Liver (tissue), 7 donors: ENCODE measurements at regions not wholly inside any gene's neighbourhood (a gene's known extent, or its start where the extent isn't known, plus 50 kb on each side); places are given as distances from the start of the nearest gene placed in this dataset.
"Not testable (repeated sequence)": the region's sequence is repeated elsewhere in the genome, so short reads cannot be mapped to it uniquely, and the experiment has no call there.

ENCODE experiments used
- DNase-seq: peaks from one replicate; pipeline ENCODE4 v3.0.0-alpha.2; 2017; ENCODE audit warnings: low spot score
- H3K27ac ChIP-seq, 2 donors: one replicate each; pipeline ENCODE4 v1.7.0; 2013; ENCODE audit warnings: inconsistent platforms in 2 of 2, low read length in 2 of 2, control low read depth in 1 of 2, low read depth in 1 of 2, mild to moderate bottlenecking in 1 of 2
- H3K27me3 ChIP-seq, 4 donors: one replicate each; pipeline versions ENCODE4 v1.6.1 to v1.7.0; 2013; ENCODE audit warnings: low read length in 3 of 4, inconsistent platforms in 1 of 4, mild to moderate bottlenecking in 1 of 4, moderate library complexity in 1 of 4; ENCODE audit not compliant: control insufficient read depth in 4 of 4, insufficient read depth in 4 of 4
- H3K36me3 ChIP-seq, 4 donors: one replicate each; pipeline versions ENCODE4 v1.6.1 to v1.7.0; 2013; ENCODE audit warnings: low read length in 3 of 4, mild to moderate bottlenecking in 3 of 4, low read depth in 1 of 4, moderate library complexity in 1 of 4; ENCODE audit not compliant: control insufficient read depth in 4 of 4, insufficient read depth in 3 of 4
- H3K4me1 ChIP-seq, 4 donors: one replicate each; pipeline versions ENCODE4 v1.6.1 to v1.7.0; 2013; ENCODE audit warnings: low read length in 3 of 4, mild to moderate bottlenecking in 3 of 4, moderate library complexity in 1 of 4; ENCODE audit not compliant: control insufficient read depth in 4 of 4, insufficient read depth in 4 of 4
- H3K4me3 ChIP-seq, 3 donors: one replicate each; pipeline versions ENCODE4 v1.6.1 to v1.7.0; 2013; ENCODE audit warnings: low read length in 3 of 3, control low read depth in 1 of 3, low read depth in 1 of 3, mild to moderate bottlenecking in 1 of 3
- H3K9ac ChIP-seq, 2 donors: one replicate each; pipeline ENCODE4 v1.7.0; 2013; ENCODE audit warnings: low read length in 2 of 2, mild to moderate bottlenecking in 2 of 2, moderate library complexity in 2 of 2, control low read depth in 1 of 2, low read depth in 1 of 2
- H3K9me3 ChIP-seq, 4 donors: one replicate each; pipeline versions ENCODE4 v1.6.1 to v1.7.0; 2013; ENCODE audit warnings: low read length in 3 of 4; ENCODE audit not compliant: control insufficient read depth in 4 of 4
- EGR1 ChIP-seq, 2 donors: IDR thresholded peaks; 2 replicates each; pipeline ENCODE4 v1.6.1; 2016 to 2018; ENCODE audit warnings: antibody characterized with exemption in 2 of 2, low read depth in 2 of 2
- FOXA1 ChIP-seq: IDR thresholded peaks from 2 replicates; pipeline ENCODE4 v1.6.1; 2016; ENCODE audit warnings: antibody characterized with exemption
- FOXA2 ChIP-seq: IDR thresholded peaks from 2 replicates; pipeline ENCODE4 v1.6.1; 2016; ENCODE audit warnings: antibody characterized with exemption
- HNF4G ChIP-seq: IDR thresholded peaks from 2 replicates; pipeline ENCODE4 v1.6.1; 2016; ENCODE audit warnings: antibody characterized with exemption
- JUND ChIP-seq, 2 donors: IDR thresholded peaks; 2 replicates each; pipeline ENCODE4 v1.6.1; 2016; ENCODE audit warnings: antibody characterized with exemption in 2 of 2
- NR2F2 ChIP-seq: IDR thresholded peaks from 2 replicates; pipeline ENCODE4 v1.6.1; 2016; ENCODE audit warnings: antibody characterized with exemption
- RXRA ChIP-seq, 2 donors: IDR thresholded peaks; 2 replicates each; pipeline ENCODE4 v1.6.1; 2017 to 2018; ENCODE audit warnings: antibody characterized with exemption in 2 of 2, mild to moderate bottlenecking in 1 of 2
- SP1 ChIP-seq: IDR thresholded peaks from 2 replicates; pipeline ENCODE4 v1.6.1; 2018; ENCODE audit warnings: antibody characterized with exemption, mild to moderate bottlenecking
- TAF1 ChIP-seq: conservative IDR thresholded peaks from 2 replicates; pipeline ENCODE4 v1.6.1; 2016; ENCODE audit warnings: antibody characterized with exemption, mild to moderate bottlenecking
- YY1 ChIP-seq: IDR thresholded peaks from 2 replicates; pipeline ENCODE4 v1.6.1; 2016; ENCODE audit warnings: antibody characterized with exemption, mild to moderate bottlenecking
- WGBS: extraction: QIAGEN DNeasy Blood & Tissue Kit; methylation state at CpG from one replicate; pipeline ENCODE4 v1.1.7; 2013; 5-methylcytosine and 5-hydroxymethylcytosine counted together
- TF ChIP-seq, protein P1 (sequence below): IDR thresholded peaks from 2 replicates; pipeline ENCODE4 v1.6.1; 2016; ENCODE audit warnings: antibody characterized with exemption, mild to moderate bottlenecking
- TF ChIP-seq, protein P2 (sequence below): IDR thresholded peaks from 2 replicates; pipeline ENCODE4 v1.6.1; 2016; ENCODE audit warnings: antibody characterized with exemption
- TF ChIP-seq, protein P3 (sequence below): IDR thresholded peaks from 2 replicates; pipeline ENCODE4 v1.6.1; 2016; ENCODE audit warnings: antibody characterized with exemption
- donor health status: healthy.
- donor health status: healthy.
- donor health status: healthy.
- donor health status: healthy.

DNA sequence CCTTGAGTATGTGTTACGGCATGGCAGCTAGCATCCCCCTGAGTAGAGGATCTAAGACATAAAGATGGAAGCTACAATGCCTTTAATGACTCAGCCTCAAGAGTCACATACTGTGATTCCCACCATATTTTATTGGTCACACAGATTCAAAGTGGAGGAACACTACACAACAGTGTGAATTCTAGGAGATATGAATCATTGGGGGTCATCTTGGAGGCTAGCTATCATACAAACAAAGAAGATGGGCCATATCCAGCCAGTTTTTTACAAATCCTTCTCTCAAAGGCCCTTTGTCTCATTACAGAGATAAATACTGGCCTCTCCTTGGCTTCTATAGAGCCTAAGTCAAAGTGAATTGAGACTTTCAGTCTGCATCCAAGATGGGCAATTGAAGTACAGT, 177.0 kb downstream of the TBX15 start:
- H3K4me3 ChIP-seq = no peak overlapping the region
- TF ChIP-seq, protein P1, sequence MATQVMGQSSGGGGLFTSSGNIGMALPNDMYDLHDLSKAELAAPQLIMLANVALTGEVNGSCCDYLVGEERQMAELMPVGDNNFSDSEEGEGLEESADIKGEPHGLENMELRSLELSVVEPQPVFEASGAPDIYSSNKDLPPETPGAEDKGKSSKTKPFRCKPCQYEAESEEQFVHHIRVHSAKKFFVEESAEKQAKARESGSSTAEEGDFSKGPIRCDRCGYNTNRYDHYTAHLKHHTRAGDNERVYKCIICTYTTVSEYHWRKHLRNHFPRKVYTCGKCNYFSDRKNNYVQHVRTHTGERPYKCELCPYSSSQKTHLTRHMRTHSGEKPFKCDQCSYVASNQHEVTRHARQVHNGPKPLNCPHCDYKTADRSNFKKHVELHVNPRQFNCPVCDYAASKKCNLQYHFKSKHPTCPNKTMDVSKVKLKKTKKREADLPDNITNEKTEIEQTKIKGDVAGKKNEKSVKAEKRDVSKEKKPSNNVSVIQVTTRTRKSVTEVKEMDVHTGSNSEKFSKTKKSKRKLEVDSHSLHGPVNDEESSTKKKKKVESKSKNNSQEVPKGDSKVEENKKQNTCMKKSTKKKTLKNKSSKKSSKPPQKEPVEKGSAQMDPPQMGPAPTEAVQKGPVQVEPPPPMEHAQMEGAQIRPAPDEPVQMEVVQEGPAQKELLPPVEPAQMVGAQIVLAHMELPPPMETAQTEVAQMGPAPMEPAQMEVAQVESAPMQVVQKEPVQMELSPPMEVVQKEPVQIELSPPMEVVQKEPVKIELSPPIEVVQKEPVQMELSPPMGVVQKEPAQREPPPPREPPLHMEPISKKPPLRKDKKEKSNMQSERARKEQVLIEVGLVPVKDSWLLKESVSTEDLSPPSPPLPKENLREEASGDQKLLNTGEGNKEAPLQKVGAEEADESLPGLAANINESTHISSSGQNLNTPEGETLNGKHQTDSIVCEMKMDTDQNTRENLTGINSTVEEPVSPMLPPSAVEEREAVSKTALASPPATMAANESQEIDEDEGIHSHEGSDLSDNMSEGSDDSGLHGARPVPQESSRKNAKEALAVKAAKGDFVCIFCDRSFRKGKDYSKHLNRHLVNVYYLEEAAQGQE = no peak
- TF ChIP-seq TAF1 (no peak), NR2F2 (no peak), JUND (IDR thresholded peaks at IDR 0.05) (no peak), FOXA2 (no peak), HNF4G (no peak), RXRA (IDR thresholded peaks at IDR 0.05) (no peak)
- H3K27ac ChIP-seq = no peak overlapping the region
- peaks cover 0 to 5% (median 0%) of the 10 kb centered on the region in 4 donors for H3K4me1 ChIP-seq
- H3K9ac ChIP-seq = no peak overlapping the region
- H3K9me3 ChIP-seq = no peaks in the 10 kb centered on the region
- no peak for DNase-seq
- WGBS = 97% methylated on average over 1 of the region's 1 CpG
- H3K27me3 ChIP-seq = no peaks in the 10 kb centered on the region
- no peaks in the 10 kb centered on the region for H3K36me3 ChIP-seq

DNA sequence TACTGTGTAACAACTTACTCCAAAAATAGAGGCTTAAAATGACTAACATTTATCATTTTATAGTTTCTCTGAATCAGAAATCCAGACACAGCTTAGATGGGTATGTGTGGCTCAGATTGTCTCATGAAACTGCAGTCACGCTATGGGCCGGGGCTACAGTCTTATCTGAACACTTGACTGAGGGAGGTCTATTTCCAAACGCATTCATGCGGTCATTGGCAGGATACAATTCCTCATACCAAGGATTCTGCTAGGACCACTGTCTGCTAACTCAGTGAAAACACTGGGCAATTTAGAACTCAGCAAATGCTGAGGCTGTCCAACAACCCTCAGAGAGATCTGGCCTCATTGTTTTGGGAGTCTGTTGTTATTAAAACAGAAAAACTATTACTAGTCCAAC, 178.6 kb downstream of the TBX15 start:
- H3K9me3 ChIP-seq = no peaks in the 10 kb centered on the region
- no peaks in the 10 kb centered on the region for H3K36me3 ChIP-seq
- TF ChIP-seq, protein P1 = no peak
- no peak for TF ChIP-seq JUND (IDR thresholded peaks at IDR 0.05)
- no peak for TF ChIP-seq EGR1 (IDR thresholded peaks at IDR 0.05; ENCODE audit: low read depth in 2 of 2)
- TF ChIP-seq, protein P2, sequence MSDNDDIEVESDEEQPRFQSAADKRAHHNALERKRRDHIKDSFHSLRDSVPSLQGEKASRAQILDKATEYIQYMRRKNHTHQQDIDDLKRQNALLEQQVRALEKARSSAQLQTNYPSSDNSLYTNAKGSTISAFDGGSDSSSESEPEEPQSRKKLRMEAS = no peak
- no peak for TF ChIP-seq YY1
- TF ChIP-seq, protein P3, sequence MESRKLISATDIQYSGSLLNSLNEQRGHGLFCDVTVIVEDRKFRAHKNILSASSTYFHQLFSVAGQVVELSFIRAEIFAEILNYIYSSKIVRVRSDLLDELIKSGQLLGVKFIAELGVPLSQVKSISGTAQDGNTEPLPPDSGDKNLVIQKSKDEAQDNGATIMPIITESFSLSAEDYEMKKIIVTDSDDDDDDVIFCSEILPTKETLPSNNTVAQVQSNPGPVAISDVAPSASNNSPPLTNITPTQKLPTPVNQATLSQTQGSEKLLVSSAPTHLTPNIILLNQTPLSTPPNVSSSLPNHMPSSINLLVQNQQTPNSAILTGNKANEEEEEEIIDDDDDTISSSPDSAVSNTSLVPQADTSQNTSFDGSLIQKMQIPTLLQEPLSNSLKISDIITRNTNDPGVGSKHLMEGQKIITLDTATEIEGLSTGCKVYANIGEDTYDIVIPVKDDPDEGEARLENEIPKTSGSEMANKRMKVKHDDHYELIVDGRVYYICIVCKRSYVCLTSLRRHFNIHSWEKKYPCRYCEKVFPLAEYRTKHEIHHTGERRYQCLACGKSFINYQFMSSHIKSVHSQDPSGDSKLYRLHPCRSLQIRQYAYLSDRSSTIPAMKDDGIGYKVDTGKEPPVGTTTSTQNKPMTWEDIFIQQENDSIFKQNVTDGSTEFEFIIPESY = no peak
- no peak for TF ChIP-seq FOXA2
- TF ChIP-seq SP1 = no peak
- TF ChIP-seq NR2F2 = no peak
- no peak for TF ChIP-seq FOXA1
- DNase-seq = no peak
- H3K4me1 ChIP-seq = no peaks in the 10 kb centered on the region
- WGBS = 92% methylated on average over 4 of the region's 4 CpGs
- no peak overlapping the region for H3K9ac ChIP-seq
- no peak overlapping the region for H3K4me3 ChIP-seq
- no peak overlapping the region for H3K27ac ChIP-seq
- H3K27me3 ChIP-seq = no peaks in the 10 kb centered on the region

DNA sequence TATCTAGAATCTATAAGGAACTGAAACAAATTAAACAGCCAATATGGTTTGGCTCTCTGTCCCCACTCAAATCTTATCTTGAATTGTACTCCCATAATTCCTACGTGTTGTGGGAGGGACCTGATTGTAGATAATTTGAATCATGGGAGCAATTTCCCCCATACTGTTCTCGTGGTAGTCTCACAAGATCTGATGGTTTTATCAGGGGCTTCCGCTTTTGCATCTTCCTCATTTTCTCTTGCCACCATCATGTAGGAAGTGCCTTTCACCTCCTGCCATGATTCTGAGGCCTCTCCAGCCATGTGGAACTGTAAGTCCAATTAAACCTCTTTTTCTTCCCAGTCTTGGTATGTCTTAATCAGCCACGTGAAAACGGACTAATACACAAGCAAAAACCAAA, 185.0 kb downstream of the TBX15 start:
- H3K27me3 ChIP-seq, H3K4me3 ChIP-seq, DNase-seq, H3K27ac ChIP-seq, H3K9me3 ChIP-seq, H3K36me3 ChIP-seq, H3K4me1 ChIP-seq, H3K9ac ChIP-seq: not testable (repeated sequence)
- 75% methylated on average over 5 of the region's 5 CpGs for WGBS
